ENCODE measurements at regions not wholly inside any gene's neighbourhood (a gene's known extent, or its start where the extent isn't known, plus 50 kb on each side); places are given as distances from the start of the nearest gene placed in this dataset.

DNA sequence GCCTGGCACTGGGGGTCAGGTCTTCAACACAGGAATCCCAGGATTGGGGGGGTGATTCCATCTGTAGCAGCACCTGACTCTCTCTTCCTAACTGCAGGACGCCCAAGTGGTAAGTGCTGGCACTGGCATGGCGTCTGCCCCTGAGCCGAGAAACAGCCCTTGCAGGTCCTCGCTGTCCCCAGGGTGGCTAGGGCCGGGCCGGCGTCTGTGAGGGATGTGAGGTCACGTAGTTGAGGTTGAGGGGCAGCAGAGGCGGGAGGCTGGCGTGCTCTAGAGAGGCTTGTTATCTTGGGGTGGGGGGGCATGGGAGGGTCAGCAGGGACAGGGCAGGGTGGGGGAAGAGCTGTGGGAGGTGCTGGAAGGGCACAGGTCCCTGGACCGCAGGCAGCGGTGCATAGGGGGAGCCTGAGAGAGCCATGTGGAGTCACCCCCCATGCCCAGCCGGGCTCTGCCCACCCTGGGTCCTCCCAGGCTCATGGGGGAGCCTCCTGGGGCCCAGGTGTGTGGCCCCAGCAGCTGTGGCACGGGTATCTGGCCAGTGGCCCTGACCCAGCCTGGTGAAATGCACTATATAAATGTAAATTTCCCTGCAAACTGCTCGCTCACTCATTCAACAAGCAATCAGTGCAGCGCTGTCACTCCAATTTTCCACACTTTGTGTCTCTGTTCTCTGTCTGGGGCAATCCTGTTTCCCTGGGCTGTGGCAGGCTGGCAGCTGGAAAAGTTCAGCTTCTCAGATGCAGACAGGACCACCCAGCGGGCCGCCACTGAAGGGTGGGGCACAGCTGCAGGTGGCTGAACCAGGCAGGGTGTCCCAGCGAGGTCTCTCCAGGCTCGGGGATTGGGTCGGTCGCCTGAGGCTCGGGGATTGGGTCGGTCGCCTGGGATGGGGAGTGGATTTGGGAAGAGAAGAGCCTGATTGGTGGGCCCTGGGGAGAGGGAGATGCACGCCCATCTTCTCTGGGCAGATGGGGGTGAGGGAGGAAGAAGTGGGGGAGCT is 102.2 kb upstream of the NKX1-1 start:
- FAIRE-seq: no peak

DNA sequence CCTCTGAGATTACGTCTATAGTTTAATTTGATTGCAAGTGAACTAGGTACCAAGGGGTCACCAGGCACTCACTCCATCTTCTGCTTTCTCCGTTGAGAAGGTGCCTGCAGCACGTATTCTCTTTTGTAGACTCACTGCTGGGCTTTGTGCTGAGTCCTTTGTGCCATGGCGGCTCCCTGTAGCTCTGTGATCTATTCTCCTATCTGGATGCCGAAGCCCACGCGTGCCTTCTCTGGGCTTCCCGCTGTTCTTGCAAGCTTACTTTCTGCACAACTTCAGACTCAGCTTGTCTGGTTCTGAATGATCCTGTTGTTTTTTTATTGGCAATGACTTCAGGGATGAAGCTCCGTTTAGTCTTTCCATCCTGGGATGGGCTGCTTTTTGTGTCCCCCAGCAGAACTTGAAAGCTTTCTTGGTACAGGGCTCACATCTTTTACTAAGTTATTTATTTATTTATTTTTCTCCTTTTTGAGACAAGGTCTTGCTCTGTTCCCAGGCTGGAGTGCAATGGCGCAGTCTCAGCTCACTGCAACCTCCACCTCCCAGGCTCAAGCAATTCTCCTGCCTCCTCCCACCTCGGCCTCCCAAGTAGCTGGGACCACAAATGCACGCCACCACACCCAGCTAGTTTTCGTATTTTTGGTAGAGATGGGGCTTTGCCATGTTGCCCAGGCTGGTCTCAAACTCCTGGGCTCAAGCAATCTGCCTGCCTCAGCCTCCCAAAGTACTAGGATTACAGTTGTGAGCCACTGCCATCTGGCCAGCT is 100.9 kb upstream of the NKX1-1 start:
- no peak for FAIRE-seq

- no peak for FAIRE-seq
Measured at GRCh38 chr4:1505511-1506460, 99.5 kb upstream of the NKX1-1 start.

GRCh38 chr4:1504595-1505500 is 98.6 kb upstream of the NKX1-1 start:
- no peak for FAIRE-seq

DNA sequence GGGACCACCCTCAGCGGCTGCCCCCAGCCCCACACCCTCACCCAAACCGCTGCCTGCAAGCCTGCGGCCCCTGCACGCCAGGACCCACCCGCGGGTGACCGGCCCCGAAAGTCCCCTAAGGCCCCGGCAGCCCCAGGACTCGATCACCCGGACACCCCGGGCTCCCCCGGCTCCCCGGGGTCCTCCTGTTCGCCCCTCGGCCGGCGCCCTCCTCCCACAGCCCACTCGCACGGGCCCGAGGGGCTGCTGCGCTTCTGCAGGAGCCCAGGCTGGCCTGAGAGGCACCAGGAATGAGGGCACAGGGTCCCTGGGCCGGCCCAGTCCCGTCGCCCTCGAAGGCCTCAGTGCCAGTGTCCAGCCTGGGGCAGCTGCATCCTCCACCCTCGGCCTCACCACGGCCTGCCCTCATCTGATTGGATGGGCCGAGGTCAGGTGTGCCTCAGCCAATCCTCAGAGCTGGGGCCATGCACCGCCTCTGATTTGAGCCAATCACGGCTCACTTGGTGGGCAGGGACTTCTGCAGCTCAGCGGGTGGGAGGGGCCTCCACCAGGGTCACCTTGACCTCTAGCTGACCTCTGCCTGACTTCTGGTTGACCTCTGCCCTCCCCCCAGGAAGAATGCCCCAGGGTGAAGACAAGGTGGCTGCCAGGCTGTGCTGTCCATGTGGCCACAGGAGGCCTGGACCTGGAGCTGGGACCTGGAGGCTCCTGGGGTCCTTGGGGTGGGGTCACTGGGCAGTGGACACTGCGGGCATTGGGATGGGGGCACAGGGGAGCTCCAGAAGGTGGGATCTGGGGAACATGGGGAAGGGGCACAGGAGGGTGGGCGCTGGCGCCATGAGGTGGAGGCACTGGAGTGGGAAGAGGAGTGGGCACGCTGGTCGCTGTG is 97.6 kb upstream of the NKX1-1 start:
- no peak for FAIRE-seq

GRCh38 chr4:1502976-1503375 is 96.7 kb upstream of the NKX1-1 start:
- FAIRE-seq: no peak

GRCh38 chr4:1502501-1502886 is 96.3 kb upstream of the NKX1-1 start:
- FAIRE-seq: no peak

GRCh38 chr4:1501754-1502500 is 95.7 kb upstream of the NKX1-1 start:
- FAIRE-seq: no peak

DNA sequence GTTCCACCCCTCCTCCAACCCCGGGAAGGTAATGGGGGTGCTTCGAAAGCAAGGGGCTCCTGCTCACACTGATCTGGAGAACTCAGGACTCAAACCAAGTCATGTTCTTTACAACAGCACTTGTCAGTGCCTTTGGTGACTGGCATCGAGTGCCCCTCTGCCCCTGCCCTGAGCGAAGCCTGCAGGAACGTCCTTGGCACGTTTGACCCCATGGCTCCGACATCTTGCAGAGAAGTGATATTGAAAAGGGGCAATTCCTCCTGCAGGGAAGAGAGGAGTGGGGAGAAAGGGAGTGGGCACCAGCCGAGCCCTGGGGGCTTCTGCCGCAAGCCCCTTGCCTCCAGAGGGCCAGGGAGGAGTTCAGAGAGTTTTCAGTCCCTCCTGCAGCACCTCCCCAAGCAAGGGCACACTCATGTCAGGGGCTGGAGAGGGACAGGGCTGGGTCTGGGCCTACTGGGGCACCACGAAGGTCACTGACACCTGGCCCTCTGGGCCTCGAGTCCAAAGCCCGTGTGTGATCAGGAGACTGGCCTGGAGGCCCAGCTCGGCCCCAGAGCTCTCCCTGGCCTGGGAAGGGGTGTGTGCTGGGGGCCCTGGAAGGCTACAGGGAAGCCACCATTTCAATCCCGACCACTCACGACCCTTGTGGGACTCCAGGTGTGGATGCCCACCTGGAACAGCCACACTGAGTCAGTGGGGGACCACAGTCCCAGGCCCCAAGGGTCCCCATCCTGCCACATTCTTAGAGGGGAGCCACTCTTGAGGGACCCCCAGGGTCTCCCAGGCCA is 94.9 kb upstream of the NKX1-1 start:
- FAIRE-seq: no peak

- FAIRE-seq: no peak
Measured at GRCh38 chr4:1500231-1500965, 94.2 kb upstream of the NKX1-1 start.

GRCh38 chr4:1499465-1499864 is 93.2 kb upstream of the NKX1-1 start:
- no peak for FAIRE-seq

GRCh38 chr4:1497189-1497801 is 91.1 kb upstream of the NKX1-1 start:
- no peak for FAIRE-seq

GRCh38 chr4:1496116-1496642 is 89.9 kb upstream of the NKX1-1 start:
- no peak for FAIRE-seq

DNA sequence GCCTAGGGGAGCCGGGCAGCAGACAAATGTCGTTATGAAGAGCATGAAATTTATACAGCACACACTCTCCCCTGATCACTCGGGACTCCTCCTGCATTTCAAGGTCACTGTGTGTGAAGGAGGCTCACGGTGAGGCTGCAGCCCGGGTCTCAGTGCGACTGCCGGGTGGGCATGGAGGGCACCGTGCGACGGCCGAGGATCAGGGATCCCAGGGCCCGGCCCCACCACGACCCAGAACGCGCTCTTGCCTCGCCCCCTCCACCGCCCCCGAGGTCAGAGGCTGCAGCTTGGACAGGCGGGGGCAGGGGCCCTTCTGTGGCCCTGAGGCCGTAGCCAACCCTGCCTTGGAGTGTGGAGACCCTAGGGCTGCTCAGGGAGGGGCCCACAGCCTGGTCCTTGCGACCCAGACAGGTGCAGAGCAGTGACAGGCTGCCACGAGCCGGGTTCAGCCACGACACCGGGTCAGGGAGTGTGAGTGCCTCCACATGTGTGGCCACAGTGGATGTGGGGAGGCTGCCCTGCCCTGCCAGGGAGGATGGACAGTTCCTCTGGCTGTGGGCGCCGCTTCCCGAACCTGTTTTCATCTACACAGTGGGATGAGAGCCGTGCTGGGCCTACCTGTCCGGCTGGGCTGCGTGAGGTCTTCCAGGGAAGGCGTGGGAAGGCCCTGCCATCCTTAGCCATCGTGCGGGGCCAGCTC is 89.3 kb upstream of the NKX1-1 start:
- no peak for FAIRE-seq

DNA sequence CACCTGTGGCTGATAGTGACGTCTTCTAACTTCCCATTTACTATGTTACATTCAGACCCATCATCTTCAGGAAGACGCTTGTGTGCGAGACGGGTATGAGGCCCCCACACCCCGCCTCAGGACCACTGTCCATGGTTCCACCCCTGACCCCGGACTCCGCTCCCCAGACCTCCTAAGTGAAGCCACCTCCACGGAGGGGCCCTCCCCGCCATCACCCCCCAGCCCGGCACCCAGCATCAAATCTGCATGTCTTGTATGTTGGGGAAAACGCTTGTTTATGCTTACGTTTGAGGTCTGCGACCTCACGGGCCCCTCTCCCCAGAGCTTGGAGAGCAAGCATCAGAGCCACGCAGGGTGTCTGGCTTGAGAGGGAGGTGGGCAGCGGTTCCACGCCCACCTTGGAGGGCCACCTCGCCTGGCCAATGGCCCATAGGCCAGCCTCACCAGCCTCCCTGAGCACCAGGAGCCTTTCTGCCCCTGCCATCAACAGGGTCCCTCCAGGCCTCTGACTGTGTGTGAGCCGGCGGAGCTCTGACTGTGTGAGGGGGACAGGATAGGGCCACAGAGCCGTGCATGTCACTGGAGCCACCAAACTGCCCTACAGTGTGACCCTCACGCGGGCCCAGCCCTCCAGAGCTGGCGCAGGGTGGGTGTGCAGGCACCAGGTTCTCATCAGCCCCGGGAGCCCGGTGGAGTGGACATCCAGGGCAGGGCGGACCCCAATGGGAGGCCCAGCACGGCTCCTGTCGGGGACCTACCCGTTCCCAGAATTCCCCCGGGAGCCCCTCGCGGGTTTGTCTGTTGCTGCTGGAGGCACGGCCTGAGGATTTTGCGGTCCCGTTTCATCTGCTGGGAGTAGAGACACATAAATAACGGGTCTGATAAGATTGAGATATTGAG is 88.4 kb upstream of the NKX1-1 start:
- no peak for FAIRE-seq
